Endothelial cell of umbilical vein (primary cell): ENCODE measurements at regions not wholly inside any gene's neighbourhood (a gene's known extent, or its start where the extent isn't known, plus 50 kb on each side); places are given as distances from the start of the nearest gene placed in this dataset.

Source experiments
- BruUV-seq: library from RNA; stranded (reverse); fragments of 400-500 nt; replicated peaks from 2 replicates; lab custom pipeline; 2021; lab: Mats Ljungman, UMichigan
- CTCF ChIA-PET: fragments of 300-600, 350-600 bp; sonication (Branson Sonifier 250); formaldehyde crosslinking; loops from one replicate; lab custom pipeline; 2021; ENCODE audit warnings: antibody characterized with exemption, inconsistent platforms; lab: Charles Lee
- POLR2A ChIA-PET: fragments of 300-600, 350-600 bp; sonication (Branson Sonifier 250); formaldehyde crosslinking; loops from one replicate; lab custom pipeline; 2021; ENCODE audit warnings: antibody characterized with exemption, inconsistent platforms; lab: Charles Lee
- DNase-seq: peaks from one replicate; pipeline ENCODE4 v3.0.0-alpha.2; 2011; ENCODE audit warnings: low read depth, low spot score
- FAIRE-seq: peaks from 2 replicates; lab custom pipeline; 2011; peaks lifted over from hg19 to GRCh38; lab: Jason Lieb, UNC
- H2AFZ ChIP-seq: 2 replicates; pipeline ENCODE4 v1.6.0; 2012; ENCODE audit warnings: low read depth, low read length, control low read depth, inconsistent platforms
- H3K27ac ChIP-seq: 2 replicates; pipeline ENCODE4 v1.5.1; 2011; ENCODE audit warnings: low read depth, mild to moderate bottlenecking, control low read depth, low read length, moderate library complexity; ENCODE audit not compliant: insufficient read depth
- H3K27me3 ChIP-seq, 2 experiments: 2 replicates each; pipeline versions ENCODE4 v1.6.0 to v1.6.1; 2011; ENCODE audit warnings: low read length in 2 of 2, mixed read lengths in 1 of 2; ENCODE audit not compliant: control insufficient read depth in 2 of 2, insufficient read depth in 2 of 2
- H3K36me3 ChIP-seq, 2 experiments: 2 replicates in 1 of 2; 3 replicates in 1 of 2; pipeline ENCODE4 v1.5.1; 2011; ENCODE audit warnings: low read length in 2 of 2, mild to moderate bottlenecking in 1 of 2, moderate library complexity in 1 of 2; ENCODE audit not compliant: control insufficient read depth in 2 of 2, insufficient read depth in 2 of 2; ENCODE audit errors: extremely low read depth in 1 of 2
- H3K4me1 ChIP-seq: 3 replicates; pipeline ENCODE4 v1.5.1; 2011; ENCODE audit warnings: mild to moderate bottlenecking, low read length; ENCODE audit not compliant: control insufficient read depth, insufficient read depth; ENCODE audit errors: extremely low read depth
- H3K4me2 ChIP-seq: 2 replicates; pipeline ENCODE4 v1.6.1; 2011; ENCODE audit warnings: low read length, control low read depth, mixed read lengths; ENCODE audit not compliant: insufficient read depth
- H3K4me3 ChIP-seq, 3 experiments: fragments of 200-600 bp in 1 of 3; sonication (generic), shearing (Covaris generic) in 1 of 3; replicated peaks in 1 of 3; 2 replicates each; pipeline ENCODE4 v1.5.1; 2011 to 2016; ENCODE audit warnings: control low read depth in 3 of 3, low read length in 3 of 3, mild to moderate bottlenecking in 2 of 3, inconsistent platforms in 1 of 3, low read depth in 1 of 3, moderate library complexity in 1 of 3; ENCODE audit not compliant: insufficient read depth in 1 of 3
- H3K79me2 ChIP-seq: 2 replicates; pipeline ENCODE4 v1.6.0; 2012; ENCODE audit warnings: low read length, inconsistent platforms; ENCODE audit not compliant: control insufficient read depth, insufficient read depth
- H3K9ac ChIP-seq: replicated peaks from 2 replicates; pipeline ENCODE3; 2011; ENCODE audit warnings: low read length, control low read depth; ENCODE audit not compliant: insufficient read depth; ENCODE audit errors: extremely low read depth
- H3K9me1 ChIP-seq: replicated peaks from 3 replicates; pipeline ENCODE4 v1.6.0; 2011; ENCODE audit warnings: mild to moderate bottlenecking, low read length; ENCODE audit not compliant: control insufficient read depth, insufficient read depth; ENCODE audit errors: extremely low read depth
- H3K9me3 ChIP-seq: replicated peaks from 2 replicates; pipeline ENCODE4 v1.5.1; 2012; ENCODE audit warnings: low read length, inconsistent platforms; ENCODE audit not compliant: control insufficient read depth, insufficient read depth
- H4K20me1 ChIP-seq: replicated peaks from 2 replicates; pipeline ENCODE3; 2011; ENCODE audit warnings: mild to moderate bottlenecking, low read length; ENCODE audit not compliant: control insufficient read depth, insufficient read depth; ENCODE audit errors: extremely low read depth
- GATA2 ChIP-seq: IDR thresholded peaks from 2 replicates; pipeline ENCODE4 v1.7.0; 2011; ENCODE audit warnings: low read depth, mild to moderate bottlenecking, moderate library complexity, mixed read lengths, low read length; ENCODE audit not compliant: insufficient read length, insufficient read depth
- JUN ChIP-seq: IDR thresholded peaks from 2 replicates; pipeline ENCODE4 v1.6.1; 2011; ENCODE audit warnings: borderline replicate concordance, low read depth; ENCODE audit not compliant: insufficient read length, insufficient read depth
- MYC ChIP-seq: IDR thresholded peaks from one replicate; pipeline ENCODE4 v1.6.1; 2011; ENCODE audit warnings: mild to moderate bottlenecking, low read depth, low read length
- POLR2AphosphoS5 ChIP-seq: IDR thresholded peaks from 2 replicates; pipeline ENCODE4 v1.6.1; 2012; ENCODE audit warnings: low read depth, mild to moderate bottlenecking, control low read depth, low read length, moderate library complexity; ENCODE audit not compliant: insufficient read depth
- dilution Hi-C: fragments of 300-500 bp; cut with MboI; formaldehyde crosslinking; loops from one replicate; pipeline ENCODE4 v1.15.0; 2019; ENCODE audit warnings: low sequenced_read_pairs; ENCODE audit not compliant: extremely low pct_ligation_motif_present
- intact Hi-C: fragments of 100-400 bp; cut with micrococcal nuclease; formaldehyde crosslinking; loops from one replicate; pipeline ENCODE4 v1.10.0; 2022
- TF ChIP-seq, protein P1 (sequence below), 2 donors: IDR thresholded peaks; 1 replicate in 1 of 2; 2 replicates in 1 of 2; pipeline ENCODE4 v1.5.1; 2011; ENCODE audit warnings: low read length in 2 of 2, mild to moderate bottlenecking in 2 of 2, moderate library complexity in 2 of 2, control low read depth in 1 of 2, inconsistent platforms in 1 of 2, low read depth in 1 of 2; ENCODE audit not compliant: insufficient read depth in 1 of 2; ENCODE audit errors: extremely low read depth in 1 of 2
- TF ChIP-seq, protein P2 (sequence below): IDR thresholded peaks from 2 replicates; pipeline ENCODE4 v1.6.1; 2011; ENCODE audit not compliant: insufficient read depth, insufficient read length

DNA sequence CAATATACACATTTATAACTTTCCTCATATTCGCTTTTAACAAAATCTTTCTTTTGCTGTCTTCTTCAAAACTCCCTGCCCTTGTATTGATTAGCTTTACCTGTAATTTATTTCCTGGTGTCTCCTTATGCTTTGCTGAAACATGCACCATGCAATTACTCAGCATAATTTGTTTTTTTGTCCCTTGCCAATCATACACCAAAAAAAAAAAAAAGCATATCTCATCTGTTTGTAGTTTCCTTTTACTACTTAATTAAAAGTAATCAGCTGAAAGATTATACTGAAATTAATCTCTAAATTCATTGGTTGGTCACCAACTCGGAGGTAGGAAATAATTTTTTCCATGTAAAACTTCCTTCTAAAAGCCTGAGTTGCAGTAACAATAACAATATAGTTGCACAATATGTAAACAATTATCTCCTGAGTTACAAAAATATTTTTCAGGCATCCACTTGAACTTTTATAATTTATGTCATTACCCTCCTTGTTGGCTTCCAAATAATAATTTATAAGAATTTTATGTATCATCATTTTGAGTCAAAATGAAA lies 53.0 kb upstream of the ROCK1 start:
- Histone ChIP-seq H3K4me2 (no peak overlapping the region), H3K4me1 (no peaks in the 10 kb centered on the region), H4K20me1 (no peaks in the 10 kb centered on the region), H3K4me3 (no peak overlapping the region), H3K9ac (no peak overlapping the region), H3K9me1 (no peaks in the 10 kb centered on the region), H3K79me2 (no peaks in the 10 kb centered on the region), H3K27me3 (no peaks in the 10 kb centered on the region), H3K9me3 (no peaks in the 10 kb centered on the region), H2AFZ (no peak overlapping the region), H3K36me3 (no peaks in the 10 kb centered on the region), H3K27ac (no peak overlapping the region)
- TF ChIP-seq, protein P1, sequence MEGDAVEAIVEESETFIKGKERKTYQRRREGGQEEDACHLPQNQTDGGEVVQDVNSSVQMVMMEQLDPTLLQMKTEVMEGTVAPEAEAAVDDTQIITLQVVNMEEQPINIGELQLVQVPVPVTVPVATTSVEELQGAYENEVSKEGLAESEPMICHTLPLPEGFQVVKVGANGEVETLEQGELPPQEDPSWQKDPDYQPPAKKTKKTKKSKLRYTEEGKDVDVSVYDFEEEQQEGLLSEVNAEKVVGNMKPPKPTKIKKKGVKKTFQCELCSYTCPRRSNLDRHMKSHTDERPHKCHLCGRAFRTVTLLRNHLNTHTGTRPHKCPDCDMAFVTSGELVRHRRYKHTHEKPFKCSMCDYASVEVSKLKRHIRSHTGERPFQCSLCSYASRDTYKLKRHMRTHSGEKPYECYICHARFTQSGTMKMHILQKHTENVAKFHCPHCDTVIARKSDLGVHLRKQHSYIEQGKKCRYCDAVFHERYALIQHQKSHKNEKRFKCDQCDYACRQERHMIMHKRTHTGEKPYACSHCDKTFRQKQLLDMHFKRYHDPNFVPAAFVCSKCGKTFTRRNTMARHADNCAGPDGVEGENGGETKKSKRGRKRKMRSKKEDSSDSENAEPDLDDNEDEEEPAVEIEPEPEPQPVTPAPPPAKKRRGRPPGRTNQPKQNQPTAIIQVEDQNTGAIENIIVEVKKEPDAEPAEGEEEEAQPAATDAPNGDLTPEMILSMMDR (IDR thresholded peaks at IDR 0.05; ENCODE audit: extremely low read depth in 1 of 2, insufficient read depth in 1 of 2, low read depth in 1 of 2, low read length in 2 of 2), result no peak
- TF ChIP-seq GATA2 (no peak), MYC (no peak), POLR2AphosphoS5 (no peak), JUN (no peak)
- TF ChIP-seq, protein P2, sequence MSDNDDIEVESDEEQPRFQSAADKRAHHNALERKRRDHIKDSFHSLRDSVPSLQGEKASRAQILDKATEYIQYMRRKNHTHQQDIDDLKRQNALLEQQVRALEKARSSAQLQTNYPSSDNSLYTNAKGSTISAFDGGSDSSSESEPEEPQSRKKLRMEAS, result no peak
- dilution Hi-C loops (no loop called here), intact Hi-C loops (no loop called here)
- FAIRE-seq (no peak), DNase-seq (no peak)
- ChIA-PET CTCF (no interaction called here), POLR2A (no interaction called here)
- no TSS peak for BruUV-seq
